GM21619 (cell line): ENCODE measurements at regions not wholly inside any gene's neighbourhood (a gene's known extent, or its start where the extent isn't known, plus 50 kb on each side); places are given as distances from the start of the nearest gene placed in this dataset.

Experiments used
- ATAC-seq: cut with Tn5 transposase; IDR thresholded peaks from one replicate; pipeline ENCODE4 v1.9.1; 2021; ENCODE audit not compliant: unreplicated experiment

DNA sequence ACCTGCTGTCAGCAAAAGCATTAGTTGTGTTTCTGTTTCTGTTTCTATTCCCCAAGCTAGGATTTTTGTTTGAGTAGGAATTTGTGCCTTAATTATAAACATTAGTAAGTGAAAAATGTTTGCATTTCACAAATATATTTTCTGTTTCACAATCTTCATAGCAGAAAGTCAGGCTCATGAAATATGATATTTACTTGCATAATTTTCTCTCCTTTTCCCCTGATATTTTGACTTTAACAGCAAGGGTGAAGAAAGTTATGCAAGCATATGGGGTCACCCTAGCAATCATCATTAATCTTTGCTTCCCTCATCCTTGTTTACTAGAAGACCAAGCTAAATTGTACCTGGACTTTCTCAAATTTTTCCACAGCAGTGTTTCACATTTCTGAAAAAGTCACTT, 140.3 kb upstream of the SEMA6D start:
- no peak for ATAC-seq

DNA sequence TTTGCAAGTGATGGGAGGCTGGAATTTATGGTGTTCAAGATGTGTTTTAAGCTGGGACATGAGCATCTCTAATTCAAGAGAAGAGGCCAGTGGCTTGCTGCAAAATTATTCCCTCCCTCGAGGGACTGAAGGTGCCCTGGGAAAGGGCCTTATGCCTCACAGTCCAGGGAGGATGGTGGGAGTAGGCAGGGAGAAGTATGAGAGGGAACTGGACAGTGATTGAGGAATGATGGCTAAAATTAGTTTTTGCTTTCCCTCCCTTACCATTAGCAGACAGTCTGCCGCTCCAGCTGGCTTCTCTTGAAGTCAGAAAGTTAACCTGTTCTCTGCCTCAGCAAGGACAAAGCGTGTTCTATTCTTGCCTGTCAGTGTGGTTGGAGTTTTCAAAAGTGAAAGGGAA, 139.8 kb upstream of the SEMA6D start:
- no peak for ATAC-seq

DNA sequence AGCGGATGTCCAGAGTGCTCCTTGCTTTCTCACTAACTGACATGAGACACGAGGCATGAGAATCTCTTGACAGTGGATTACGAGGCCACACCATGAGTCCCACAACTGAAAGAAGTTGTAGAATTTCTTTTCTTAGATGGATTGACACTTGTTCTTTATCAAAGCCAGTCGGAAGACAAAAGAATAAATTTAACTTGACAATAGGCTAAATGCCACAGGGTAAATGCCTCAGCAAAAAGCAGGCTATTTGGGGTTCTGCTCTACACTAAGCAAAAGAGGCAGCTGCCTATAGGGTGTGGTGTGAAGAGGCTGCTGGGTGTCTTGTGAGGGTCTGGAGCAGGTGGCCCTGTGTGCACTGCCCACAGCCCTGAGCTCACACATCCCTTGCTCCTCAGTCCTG, 135.1 kb upstream of the SEMA6D start:
- ATAC-seq: no peak

DNA sequence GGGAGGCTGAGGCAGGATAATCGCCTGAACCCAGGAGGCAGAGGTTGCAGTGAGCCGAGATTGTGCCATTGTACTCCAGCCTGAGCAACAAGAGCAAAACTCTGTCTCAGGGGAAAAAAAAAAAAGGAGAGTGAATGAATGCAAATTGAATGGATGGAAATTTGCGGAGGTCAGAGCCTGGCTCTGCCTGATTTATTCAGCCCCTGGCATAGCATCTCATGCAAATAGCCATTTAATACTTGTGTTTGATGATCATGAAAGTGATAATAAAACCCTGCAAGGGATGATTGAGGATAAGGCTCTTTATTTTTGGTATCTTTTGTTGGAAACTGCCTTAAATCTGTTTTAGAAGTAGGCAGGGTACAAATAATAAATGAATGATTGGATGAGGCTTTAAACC, 133.0 kb upstream of the SEMA6D start:
- no peak for ATAC-seq

DNA sequence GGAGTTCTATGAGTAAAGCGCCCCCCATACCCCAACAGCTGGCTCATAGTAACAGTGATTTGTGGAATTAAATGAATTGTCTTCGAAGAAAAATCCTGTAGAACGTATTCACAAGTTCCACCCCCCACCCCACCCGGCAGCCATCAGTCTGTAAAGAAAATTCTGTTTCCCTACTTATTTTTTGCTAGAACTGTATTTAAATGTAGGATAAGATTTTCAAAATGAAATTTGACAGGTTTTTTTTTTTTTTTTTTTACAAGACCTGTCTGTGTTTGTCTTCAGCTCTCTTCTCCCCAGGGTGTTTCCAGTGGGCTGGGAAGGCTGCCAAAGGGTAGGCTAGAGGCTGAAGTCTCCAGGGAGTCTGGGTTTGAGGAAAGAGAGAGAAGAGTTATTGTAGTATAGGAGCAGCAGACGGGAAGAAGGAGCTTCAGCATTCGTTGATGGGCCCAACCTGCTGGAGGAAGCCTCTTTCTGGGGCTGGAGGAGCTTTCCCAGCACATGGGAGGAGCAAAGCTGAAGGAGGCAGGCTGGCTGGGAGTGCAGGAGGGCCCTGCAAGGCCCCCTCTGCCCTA, 130.6 kb upstream of the SEMA6D start:
- no peak for ATAC-seq

DNA sequence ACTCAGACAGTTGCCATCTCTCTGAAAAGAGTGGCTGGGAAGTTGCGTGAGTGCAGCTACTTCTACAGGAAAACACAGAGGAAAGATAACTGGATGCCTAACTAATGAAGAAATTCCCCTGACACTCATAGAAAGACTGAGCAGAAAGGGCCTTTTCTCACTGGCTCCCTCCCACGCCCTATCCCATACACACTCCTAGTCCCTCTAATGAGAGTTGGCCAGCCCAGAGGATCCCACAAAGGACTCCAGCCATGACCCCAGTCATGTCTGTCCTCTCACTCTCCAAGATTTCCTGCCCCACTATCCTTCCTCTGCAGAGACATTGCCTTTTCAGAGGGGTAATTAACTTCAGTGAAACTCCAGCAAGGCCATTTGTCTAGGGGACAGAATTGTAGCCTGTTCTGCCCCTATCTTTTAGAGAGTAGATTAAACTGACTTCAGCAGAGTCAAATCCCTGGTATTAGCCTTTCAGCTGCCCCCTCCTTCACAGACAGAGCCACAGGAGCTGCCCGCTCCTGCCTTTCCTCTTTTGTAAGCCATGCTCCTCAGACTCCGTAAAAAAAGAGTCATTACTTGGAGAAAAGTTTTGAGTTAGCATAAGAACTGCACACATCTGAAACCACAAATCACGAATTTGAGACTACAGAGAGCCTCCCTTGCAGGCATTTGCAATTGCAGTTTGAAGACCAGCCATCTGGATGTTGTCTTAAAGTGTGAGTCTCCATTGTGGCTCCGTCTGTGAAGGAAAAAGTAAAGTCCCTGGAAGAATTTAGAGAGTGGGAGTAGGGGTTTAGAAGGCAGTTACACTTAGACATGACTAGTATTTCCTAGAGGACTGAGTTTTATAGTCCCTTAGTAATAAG, 129.1 kb upstream of the SEMA6D start:
- no peak for ATAC-seq

DNA sequence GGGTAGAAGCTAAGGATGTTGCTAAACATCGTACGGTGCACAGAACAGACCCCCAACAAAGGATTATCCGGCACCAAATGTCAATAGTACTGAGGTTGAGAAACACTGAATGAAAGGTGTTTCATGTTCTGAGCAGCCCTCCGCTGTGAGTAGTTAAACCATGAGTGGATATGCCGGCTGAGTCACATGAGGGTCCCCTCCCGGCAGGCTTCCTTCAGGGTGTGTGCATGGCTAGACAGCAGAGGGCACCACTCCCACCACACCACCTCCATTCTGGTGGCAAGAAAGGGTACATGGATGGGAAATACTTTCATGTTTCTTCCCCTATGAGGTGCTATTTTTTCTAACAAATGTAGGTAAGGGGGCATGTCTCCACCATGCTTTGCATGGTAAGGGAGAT, 128.3 kb upstream of the SEMA6D start:
- no peak for ATAC-seq

DNA sequence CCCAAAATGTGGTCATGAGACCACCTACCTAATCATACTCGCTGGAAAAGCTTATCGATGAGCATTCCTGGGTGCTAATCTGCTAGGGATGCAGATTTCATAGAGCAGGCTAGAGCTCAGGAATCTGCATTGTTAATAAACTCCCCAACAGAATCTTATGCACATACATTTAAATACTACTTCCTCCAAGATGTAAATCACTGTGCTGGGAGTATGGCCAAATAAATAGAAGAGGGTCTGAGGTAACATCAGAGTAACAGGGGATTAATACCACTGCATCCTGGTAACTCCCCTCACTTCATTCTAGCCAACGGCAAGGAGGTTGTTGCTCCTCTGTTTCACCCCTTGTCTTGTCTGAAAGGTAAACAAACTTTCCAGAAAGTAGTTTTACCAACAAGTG, 118.3 kb upstream of the SEMA6D start:
- ATAC-seq: no peak

DNA sequence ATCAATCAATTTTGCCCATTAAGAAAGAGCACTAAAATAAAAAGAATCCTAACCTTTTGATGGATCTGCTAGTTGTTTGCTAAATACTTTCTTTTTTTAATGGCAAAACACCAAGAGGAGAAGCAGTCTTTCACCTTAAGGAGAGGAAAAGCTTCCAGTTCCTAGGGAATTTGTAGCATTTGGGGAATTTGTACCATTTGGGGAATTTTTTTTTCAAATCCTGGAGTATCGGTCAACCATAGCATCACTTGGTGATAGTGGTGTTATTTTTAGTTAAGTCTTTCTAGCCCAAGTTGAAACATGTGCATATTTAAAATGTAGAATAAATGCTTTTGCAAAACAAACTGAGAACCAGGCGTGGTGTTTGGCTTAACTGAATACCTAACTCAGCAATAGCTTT, 117.5 kb upstream of the SEMA6D start:
- ATAC-seq: no peak

DNA sequence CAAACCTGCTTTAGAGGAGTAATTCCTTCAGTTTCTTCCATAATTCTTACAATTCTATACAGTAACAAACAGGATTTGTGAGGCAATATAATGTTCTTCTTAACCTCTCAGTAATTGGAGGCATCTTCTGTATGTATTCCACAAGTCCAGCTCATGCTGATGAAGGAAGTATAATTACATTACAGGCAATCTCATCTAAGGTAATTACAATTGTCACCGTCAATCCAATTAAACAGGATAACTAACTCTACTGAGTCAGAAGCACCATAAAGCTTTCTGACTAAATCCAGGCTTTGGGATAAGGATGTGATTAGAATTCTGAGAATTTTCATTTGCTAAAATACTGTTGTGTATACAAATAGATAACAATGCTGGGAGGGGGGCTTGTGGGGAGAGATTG, 115.2 kb upstream of the SEMA6D start:
- no peak for ATAC-seq

DNA sequence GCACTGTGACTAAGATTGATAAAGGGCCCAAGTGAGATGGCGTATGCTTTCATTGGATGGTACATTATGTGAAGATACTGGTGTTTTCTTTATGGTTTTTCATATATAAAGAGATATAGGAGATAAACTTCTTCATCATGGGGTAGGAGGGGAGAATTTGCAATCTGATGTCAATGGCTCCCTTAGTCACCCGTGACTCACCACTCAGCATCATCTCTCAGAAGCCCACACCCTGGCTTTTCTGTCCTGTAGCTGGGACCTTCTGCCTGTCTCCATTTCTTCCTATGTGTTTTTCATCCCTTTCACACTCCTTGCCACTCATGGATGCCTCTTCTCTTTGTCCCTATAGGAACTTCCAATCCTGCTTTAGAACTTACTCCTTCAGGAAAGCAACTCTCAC, 114.3 kb upstream of the SEMA6D start:
- ATAC-seq: no peak

DNA sequence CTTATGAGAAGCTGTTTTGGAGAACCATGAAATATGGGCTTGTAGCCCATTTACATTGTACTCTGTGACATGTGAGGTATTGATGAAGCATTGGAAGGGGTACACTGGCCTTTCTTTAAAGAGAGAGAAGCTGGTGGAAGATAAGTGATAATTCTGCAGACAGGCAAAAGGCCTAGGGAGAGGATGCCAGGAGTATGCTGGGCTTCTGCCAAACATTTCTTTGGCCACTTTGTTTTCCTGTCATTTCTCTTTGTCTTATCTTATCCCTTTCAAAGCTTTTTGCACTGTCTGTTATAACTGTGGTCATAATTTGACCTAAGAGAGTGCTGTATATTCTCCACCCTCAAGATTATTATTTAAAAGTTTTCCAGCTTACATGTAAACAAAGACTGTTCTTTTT, 109.6 kb upstream of the SEMA6D start:
- ATAC-seq: no peak

DNA sequence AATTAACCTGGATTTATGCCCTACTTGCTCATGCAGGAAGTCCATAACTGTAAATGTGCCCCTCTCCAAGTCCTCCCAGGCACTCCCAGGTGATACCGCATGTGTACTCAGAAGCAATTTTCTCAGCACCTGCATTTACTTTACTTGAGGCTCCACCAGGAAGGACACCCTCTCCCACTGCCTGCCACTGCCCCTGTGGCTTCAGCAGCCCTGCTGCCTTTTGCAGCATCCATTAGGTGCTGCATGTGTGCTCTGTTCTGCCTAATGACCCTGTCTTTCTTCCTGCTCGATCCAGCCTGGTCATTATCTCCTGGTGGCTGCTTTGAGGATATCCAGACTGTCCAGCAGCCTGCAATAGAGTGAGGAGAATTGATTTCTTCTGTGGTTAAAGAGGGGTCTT, 107.6 kb upstream of the SEMA6D start:
- ATAC-seq: no peak

DNA sequence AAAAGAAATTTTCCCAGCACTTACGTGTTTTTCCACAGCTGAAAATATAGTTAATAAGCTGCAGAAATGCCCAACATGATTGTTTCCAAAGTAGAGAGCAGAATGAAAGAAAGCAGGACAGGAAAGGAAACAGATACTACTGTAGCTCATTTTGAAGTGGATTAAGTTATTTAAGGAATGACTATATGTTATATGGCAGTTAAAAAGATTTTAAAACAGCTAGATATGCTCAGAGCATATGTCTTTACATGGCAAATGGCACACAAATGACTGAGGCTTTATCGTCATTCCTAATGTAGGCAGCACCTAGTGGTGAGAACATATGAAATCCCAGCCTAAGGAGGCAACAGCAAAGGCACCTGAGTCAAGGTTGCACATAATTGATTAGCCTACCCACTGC, 106.6 kb upstream of the SEMA6D start:
- ATAC-seq: no peak

DNA sequence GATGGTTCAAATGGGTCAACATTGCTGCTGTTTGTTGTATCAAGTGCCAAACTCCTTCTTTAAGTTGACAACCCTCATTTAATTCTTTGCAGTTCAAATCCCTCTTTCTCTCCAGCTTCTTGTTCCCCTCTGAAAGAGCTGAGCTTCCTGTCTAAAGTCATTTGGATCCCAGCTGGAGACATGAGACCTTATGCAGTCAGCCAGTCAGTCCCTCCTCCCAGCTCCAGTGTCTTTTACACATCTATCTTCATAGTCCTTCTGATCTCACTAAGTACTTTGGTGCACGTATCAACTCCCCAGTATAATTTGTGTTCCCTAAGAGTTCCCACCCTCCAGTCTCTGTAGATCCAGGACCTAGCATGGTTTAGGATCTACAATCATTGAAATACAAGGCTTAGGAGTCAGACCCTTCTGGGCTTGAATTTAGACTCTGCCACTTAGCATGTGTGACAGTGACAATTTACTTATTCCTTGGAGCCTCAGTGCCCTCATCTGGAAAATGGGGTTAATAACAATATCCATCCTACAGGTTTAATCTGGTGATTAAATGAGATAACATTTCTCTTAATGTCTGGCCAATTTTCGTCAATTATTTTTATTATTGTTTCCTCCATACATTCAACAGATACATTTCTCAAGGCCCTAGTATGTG, 102.8 kb upstream of the SEMA6D start:
- no peak for ATAC-seq

DNA sequence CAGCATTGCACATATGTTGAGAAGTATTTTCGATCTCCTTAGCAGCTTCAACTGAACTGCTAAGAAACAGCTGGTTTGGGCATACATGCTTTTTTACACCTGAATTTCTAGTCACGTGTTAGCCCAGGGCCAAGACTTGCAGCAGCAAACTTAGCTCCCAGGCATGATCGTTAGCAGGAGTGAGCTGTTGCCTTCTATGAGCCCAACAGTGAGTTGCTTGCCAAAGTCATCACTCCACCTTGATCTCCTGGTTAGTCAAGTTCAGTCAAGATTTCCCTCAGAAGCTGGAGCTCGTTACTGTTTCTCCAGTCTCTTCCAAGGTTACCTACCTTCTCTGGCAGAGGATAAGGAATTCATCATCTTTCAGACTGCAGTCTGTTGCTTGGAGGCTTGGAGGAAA, 100.4 kb upstream of the SEMA6D start:
- no peak for ATAC-seq

DNA sequence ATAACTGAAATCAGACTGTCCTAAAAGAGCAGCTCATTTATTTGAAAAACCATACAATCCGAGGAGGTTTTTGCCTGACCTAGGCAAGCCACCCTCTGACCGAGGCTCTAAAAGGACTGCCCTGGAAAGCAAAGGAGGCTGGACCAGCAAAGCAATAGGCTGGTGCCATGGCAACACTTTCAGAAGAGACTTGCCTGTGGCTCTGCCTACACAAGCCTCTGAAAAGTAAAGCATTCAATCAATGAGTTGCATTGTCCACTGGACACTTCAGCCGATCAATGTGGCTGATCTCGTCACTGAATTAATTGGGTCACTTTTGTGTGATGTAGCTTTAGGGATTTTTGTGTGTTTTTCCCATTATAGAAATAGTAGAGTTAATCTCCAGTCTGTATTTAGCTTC, 99.1 kb upstream of the SEMA6D start:
- ATAC-seq: no peak

DNA sequence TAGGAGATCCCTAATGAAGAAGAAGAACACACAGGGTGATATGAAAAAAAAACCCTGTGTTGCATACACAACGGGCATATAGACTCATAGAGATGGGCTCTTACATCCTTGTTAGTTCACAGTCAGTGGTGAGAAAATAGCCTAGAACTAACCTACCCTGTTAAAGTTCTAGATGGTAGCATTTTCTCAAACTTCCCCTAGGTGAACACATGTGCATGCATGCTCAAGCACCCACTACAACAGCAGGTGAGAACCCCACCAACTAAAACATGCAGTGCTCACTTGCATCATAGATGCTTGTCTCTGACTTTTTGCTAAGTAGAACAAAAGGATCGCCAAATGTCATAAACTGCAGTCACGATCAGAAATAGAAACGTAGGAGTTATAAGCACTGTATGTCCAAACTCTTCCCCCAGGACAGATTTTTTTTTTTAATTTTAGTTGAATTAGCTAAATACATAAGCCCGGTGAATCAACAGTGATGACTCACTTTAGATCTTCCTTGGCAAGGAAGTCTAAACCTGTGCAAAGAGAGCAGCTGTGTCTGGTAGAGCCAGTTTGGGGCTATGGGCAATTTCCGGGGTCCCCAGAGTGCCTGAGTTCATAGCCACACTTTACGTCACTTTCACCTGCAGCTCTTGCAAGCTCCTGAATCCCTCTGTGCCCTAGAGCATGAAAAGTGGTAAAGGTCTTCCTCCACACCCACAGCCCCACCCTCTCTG, 96.2 kb upstream of the SEMA6D start:
- no peak for ATAC-seq

DNA sequence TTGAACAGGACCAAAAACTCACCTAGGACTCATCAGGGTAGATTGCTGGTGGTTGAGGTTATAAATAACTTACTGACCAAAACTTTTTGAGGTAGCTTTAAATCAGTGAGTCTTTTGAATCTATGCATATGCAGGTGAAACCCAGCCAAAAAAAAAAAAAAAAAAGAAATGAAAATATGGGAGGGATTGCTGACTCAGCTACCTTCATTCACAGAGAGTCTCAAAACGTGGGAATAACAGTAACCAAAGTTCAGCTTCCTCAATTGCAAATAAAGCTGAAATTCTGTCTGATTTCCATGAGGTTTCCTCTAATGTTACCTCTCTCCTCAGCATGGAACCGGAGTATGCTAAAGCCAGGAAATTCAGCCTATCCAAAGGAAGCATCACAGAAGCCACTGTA, 95.2 kb upstream of the SEMA6D start:
- ATAC-seq: no peak

DNA sequence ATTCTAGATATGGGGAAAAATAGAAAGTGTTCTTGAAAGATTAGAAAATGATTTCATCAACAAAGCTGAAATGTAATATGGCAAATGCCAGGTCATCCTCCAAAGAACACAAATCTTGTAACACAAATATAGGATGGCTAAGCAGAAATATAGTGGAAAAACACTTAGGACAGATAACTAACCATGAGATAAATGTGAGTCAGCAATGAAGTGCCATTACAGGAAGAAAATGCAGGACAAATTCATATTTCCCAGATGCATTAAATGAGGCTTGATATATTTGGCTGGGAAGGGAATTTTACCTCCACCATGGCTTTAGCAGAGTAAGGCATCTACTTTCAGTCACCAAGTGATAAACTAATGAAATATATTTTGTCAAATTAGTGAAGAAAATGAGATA, 92.8 kb upstream of the SEMA6D start:
- no peak for ATAC-seq

DNA sequence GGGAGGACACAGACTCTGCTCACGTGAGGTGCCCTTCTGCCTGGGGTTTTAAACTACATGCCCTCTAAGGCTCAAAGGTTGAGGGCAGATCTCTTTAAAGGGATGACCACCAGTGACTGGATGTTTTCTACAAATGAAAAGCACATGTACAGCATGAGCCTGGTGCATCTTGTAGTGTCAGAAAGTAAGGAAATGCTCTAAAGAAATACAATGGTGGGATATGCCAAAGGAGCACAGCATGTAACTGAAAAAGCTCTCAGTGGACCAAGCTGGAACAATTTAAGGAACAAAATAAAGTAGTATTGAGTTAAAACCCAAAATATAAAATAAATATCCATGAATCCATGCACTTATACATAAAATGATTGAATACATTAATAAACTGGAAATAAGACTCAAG, 78.3 kb upstream of the SEMA6D start:
- no peak for ATAC-seq

DNA sequence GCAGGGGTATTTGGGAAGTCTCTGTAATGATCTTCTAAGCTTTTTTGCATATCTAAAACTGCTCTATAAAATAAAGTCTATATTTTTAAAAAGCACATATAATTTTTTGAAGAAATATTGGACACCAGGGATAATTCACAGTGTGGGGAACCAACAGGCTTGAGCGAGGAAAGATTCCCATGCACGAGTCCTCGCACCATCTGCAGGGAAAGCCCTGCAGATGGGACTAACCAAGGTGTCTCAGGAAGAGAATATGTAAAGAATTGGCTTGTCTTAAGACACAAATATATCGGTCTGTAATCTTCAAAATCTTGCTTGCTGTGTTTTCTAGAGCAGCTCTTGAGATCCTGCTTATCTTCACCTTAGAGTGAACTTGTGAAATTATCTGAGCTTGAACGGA, 77.2 kb upstream of the SEMA6D start:
- ATAC-seq: no peak
